Cardiac muscle cell (in vitro differentiated cells and primary cell): ENCODE measurements at regions not wholly inside any gene's neighbourhood (a gene's known extent, or its start where the extent isn't known, plus 50 kb on each side); places are given as distances from the start of the nearest gene placed in this dataset.
A peak's percentile ranks its signal among the peaks of the same experiment; 100 is the strongest.

Experiments used
- DNase-seq, 2 donors: peaks; one replicate each; pipeline versions ENCODE4 v3.0.0 to v3.0.0-alpha.2; 2010 to 2017; ENCODE audit warnings: low read depth in 1 of 2, low spot score in 1 of 2
- H3K27ac ChIP-seq: fragments of 200-600 bp; sonication (generic); 2 replicates; pipeline ENCODE4 v1.5.1; 2016
- H3K27me3 ChIP-seq: fragments of 200-600 bp; sonication (generic); 2 replicates; pipeline ENCODE4 v1.6.0; 2016; ENCODE audit warnings: control low read depth
- H3K36me3 ChIP-seq: fragments of 200-600 bp; sonication (generic); 2 replicates; pipeline ENCODE4 v1.5.1; 2016; ENCODE audit warnings: control low read depth
- H3K4me1 ChIP-seq: fragments of 200-600 bp; sonication (generic); 2 replicates; pipeline ENCODE4 v1.8.1; 2017; ENCODE audit warnings: low read depth, mild to moderate bottlenecking, mixed run types
- H3K4me3 ChIP-seq: fragments of 200-600 bp; sonication (generic); 2 replicates; pipeline ENCODE4 v1.5.1; 2016; ENCODE audit warnings: mild to moderate bottlenecking
- H3K9me3 ChIP-seq: fragments of 200-600 bp; sonication (generic); 2 replicates; pipeline ENCODE4 v1.5.1; 2017; ENCODE audit warnings: low read depth, mild to moderate bottlenecking, control low read depth
- TF ChIP-seq, protein P1 (sequence below): IDR thresholded peaks from 2 replicates; pipeline ENCODE4 v1.5.1; 2012; ENCODE audit warnings: low read depth, mild to moderate bottlenecking, low read length

DNA sequence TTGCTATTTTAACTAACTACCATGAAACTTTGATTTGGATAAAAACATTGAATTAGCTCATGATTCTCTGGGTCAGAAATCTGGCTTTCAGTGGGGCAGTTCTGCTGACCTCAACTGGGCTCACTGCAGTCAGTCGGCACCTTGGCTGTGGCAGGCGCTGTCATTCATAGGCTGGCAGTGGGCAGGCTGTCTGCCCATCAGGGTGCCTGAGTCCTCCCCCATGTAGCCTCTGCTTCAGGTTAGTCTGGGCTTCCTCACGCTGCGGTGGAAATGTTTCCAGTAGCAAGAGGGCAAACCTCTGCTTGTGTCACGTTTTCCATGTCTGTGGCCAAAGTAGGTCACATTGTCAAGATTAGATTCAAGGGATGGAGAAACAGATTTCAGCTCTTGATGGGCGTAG, 251.0 kb upstream of the TCF21 start:
- Histone ChIP-seq H3K4me3 (no peak overlapping the region), H3K9me3 (no peaks in the 10 kb centered on the region), H3K36me3 (no peaks in the 10 kb centered on the region), H3K27ac (no peak overlapping the region), H3K27me3 (no peaks in the 10 kb centered on the region), H3K4me1 (no peaks in the 10 kb centered on the region)
- DNase-seq = no peak
- TF ChIP-seq, protein P1, sequence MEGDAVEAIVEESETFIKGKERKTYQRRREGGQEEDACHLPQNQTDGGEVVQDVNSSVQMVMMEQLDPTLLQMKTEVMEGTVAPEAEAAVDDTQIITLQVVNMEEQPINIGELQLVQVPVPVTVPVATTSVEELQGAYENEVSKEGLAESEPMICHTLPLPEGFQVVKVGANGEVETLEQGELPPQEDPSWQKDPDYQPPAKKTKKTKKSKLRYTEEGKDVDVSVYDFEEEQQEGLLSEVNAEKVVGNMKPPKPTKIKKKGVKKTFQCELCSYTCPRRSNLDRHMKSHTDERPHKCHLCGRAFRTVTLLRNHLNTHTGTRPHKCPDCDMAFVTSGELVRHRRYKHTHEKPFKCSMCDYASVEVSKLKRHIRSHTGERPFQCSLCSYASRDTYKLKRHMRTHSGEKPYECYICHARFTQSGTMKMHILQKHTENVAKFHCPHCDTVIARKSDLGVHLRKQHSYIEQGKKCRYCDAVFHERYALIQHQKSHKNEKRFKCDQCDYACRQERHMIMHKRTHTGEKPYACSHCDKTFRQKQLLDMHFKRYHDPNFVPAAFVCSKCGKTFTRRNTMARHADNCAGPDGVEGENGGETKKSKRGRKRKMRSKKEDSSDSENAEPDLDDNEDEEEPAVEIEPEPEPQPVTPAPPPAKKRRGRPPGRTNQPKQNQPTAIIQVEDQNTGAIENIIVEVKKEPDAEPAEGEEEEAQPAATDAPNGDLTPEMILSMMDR = no peak

GRCh38 chr6:133641104-133641503, 247.8 kb upstream of the TCF21 start:
- H3K4me3 ChIP-seq = no peak overlapping the region
- H3K9me3 ChIP-seq = no peaks in the 10 kb centered on the region
- H3K4me1 ChIP-seq = no peaks in the 10 kb centered on the region
- no peaks in the 10 kb centered on the region for H3K27me3 ChIP-seq
- TF ChIP-seq, protein P1 = no peak
- no peak overlapping the region for H3K27ac ChIP-seq
- H3K36me3 ChIP-seq = no peaks in the 10 kb centered on the region
- no peak for DNase-seq

- no peak overlapping the region for H3K27ac ChIP-seq
- TF ChIP-seq, protein P1 = no peak
- H3K27me3 ChIP-seq = no peaks in the 10 kb centered on the region
- H3K4me3 ChIP-seq = no peak overlapping the region
- no peaks in the 10 kb centered on the region for H3K4me1 ChIP-seq
- DNase-seq = peak in 1 of 2 donors; percentile 41
- no peaks in the 10 kb centered on the region for H3K9me3 ChIP-seq
- no peaks in the 10 kb centered on the region for H3K36me3 ChIP-seq
Observed at GRCh38 chr6:133644548-133644891, 244.4 kb upstream of the TCF21 start.

DNA sequence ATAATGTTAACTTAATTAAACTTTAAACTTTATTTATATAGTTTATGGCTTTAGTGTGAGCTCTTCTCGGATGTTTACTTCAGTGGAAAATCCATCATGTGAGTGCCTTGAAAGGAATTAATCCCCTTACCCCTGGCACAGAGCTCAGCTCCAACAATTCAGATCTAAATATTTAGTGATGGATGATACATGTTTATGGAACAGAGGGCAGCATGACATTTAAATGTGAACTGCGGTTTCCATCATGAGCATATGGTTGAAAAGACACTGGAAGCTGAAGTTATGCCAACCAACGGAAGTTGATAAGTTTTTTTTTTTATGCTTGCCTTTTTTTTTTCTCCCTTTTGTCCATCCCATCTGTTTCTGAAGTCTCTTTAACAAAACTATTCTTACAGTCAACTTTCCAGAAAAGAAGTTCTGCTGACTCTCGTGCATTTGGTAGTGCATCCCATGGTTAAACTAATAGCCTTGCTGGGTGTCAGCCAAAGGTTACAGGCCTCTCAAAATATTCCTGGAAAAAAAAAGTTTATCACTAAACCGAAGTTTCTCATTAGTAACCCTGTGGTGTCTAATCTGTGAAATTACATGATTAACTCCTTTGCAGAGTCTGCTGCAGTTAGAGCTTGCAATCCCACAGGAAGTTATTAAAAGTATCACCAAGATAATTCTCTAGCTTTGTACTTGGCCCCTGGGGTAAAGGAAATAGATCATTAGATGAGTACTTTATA, 243.9 kb upstream of the TCF21 start:
- no peaks in the 10 kb centered on the region for H3K9me3 ChIP-seq
- no peaks in the 10 kb centered on the region for H3K4me1 ChIP-seq
- no peak overlapping the region for H3K27ac ChIP-seq
- TF ChIP-seq, protein P1 = no peak
- no peaks in the 10 kb centered on the region for H3K27me3 ChIP-seq
- no peak overlapping the region for H3K4me3 ChIP-seq
- peak in 1 of 2 donors; percentile 79 for DNase-seq
- H3K36me3 ChIP-seq = no peaks in the 10 kb centered on the region

GRCh38 chr6:133645966-133646740, 242.8 kb upstream of the TCF21 start:
- no peak overlapping the region for H3K27ac ChIP-seq

More at GRCh38 chr6:133645966-133646740, 242.8 kb upstream of the TCF21 start:
- Histone ChIP-seq H3K4me3 (no peak overlapping the region), H3K4me1 (no peaks in the 10 kb centered on the region), H3K9me3 (no peaks in the 10 kb centered on the region), H3K36me3 (no peaks in the 10 kb centered on the region), H3K27me3 (no peaks in the 10 kb centered on the region)
- TF ChIP-seq, protein P1 = no peak
- peak in 1 of 2 donors; percentile 62 for DNase-seq
